PC-3 (cell line): ENCODE measurements at regions not wholly inside any gene's neighbourhood (a gene's known extent, or its start where the extent isn't known, plus 50 kb on each side); places are given as distances from the start of the nearest gene placed in this dataset.

Source experiments
- ATAC-seq: fragments of 200-7000 bp; cut with Tn5 transposase; 2 replicates; pipeline ENCODE4 v1.9.1; 2020; ENCODE audit warnings: mild to moderate bottlenecking, moderate library complexity
- BruUV-seq: library from RNA; stranded (reverse); fragments of 400-500 nt; replicated peaks from 2 replicates; lab custom pipeline; 2021; lab: Mats Ljungman, UMichigan
- CTCF ChIA-PET: fragments of 300-600 bp; sonication (Branson Sonifier 250); formaldehyde crosslinking; loops from one replicate; lab custom pipeline; 2022; ENCODE audit warnings: antibody characterized with exemption; lab: Charles Lee
- POLR2A ChIA-PET: fragments of 300-600 bp; sonication (Branson Sonifier 250); formaldehyde crosslinking; loops from one replicate; lab custom pipeline; 2022; ENCODE audit warnings: antibody characterized with exemption; ENCODE audit not compliant: unreplicated experiment; lab: Charles Lee
- DNase-seq: peaks from one replicate; pipeline ENCODE4 v3.0.0-alpha.2; 2015
- H2AFZ ChIP-seq: fragments of 300-600 bp; sonication (generic); 2 replicates; pipeline ENCODE4 v1.6.0; 2016; ENCODE audit warnings: antibody characterized with exemption, low read length
- H3F3A ChIP-seq: fragments of 300-600 bp; sonication (generic); one replicate; pipeline ENCODE4 v1.6.0; 2017; ENCODE audit warnings: antibody characterized with exemption, low read length, control low read depth, mild to moderate bottlenecking; ENCODE audit not compliant: unreplicated experiment
- H3K27ac ChIP-seq: fragments of 300-600 bp; sonication (generic); 2 replicates; pipeline ENCODE4 v1.5.1; 2016; ENCODE audit warnings: mild to moderate bottlenecking, low read length
- H3K27me3 ChIP-seq: fragments of 300-600 bp; sonication (generic); 2 replicates; pipeline ENCODE4 v1.6.1; 2016; ENCODE audit warnings: low read length, mixed read lengths
- H3K36me3 ChIP-seq: fragments of 300-600 bp; sonication (generic); 2 replicates; pipeline ENCODE4 v1.6.1; 2016; ENCODE audit warnings: low read depth, mixed run types, low read length, mixed read lengths
- H3K4me1 ChIP-seq: fragments of 300-600 bp; sonication (generic); 2 replicates; pipeline ENCODE4 v1.5.1; 2016; ENCODE audit warnings: low read length; ENCODE audit not compliant: insufficient read depth
- H3K4me2 ChIP-seq: fragments of 300-600 bp; sonication (generic); 2 replicates; pipeline ENCODE4 v1.6.0; 2016; ENCODE audit warnings: low read length
- H3K4me3 ChIP-seq: fragments of 300-600 bp; sonication (generic); 2 replicates; pipeline ENCODE4 v1.5.1; 2016; ENCODE audit warnings: mild to moderate bottlenecking, low read length, mixed read lengths
- H3K79me2 ChIP-seq: fragments of 300-600 bp; sonication (generic); 2 replicates; pipeline ENCODE4 v1.6.1; 2017; ENCODE audit warnings: low read length, mixed read lengths
- H3K9ac ChIP-seq: fragments of 300-600 bp; sonication (generic); 2 replicates; pipeline ENCODE4 v1.6.0; 2016; ENCODE audit warnings: mild to moderate bottlenecking, low read length
- H3K9me2 ChIP-seq: fragments of 300-600 bp; sonication (generic); replicated peaks from 2 replicates; pipeline ENCODE4 v1.6.1; 2016; ENCODE audit warnings: mixed run types, low read length, mixed read lengths
- H3K9me3 ChIP-seq: fragments of 300-600 bp; sonication (generic); 2 replicates; pipeline ENCODE4 v1.6.1; 2016; ENCODE audit warnings: low read length, mixed read lengths
- H4K20me1 ChIP-seq: fragments of 300-600 bp; sonication (generic); 2 replicates; pipeline ENCODE4 v1.6.1; 2016; ENCODE audit warnings: low read length, mixed read lengths
- CTCF ChIP-seq: fragments of 300-600 bp; sonication (generic); conservative IDR thresholded peaks from 2 replicates; pipeline ENCODE4 v1.5.1; 2017; ENCODE audit warnings: antibody characterized with exemption, low read depth, mild to moderate bottlenecking, low read length
- EZH2 ChIP-seq: fragments of 300-600 bp; sonication (generic); IDR thresholded peaks from one replicate; pipeline ENCODE4 v1.6.1; 2017; ENCODE audit warnings: antibody characterized with exemption, mild to moderate bottlenecking, low read length; ENCODE audit not compliant: unreplicated experiment
- EZH2phosphoT487 ChIP-seq: fragments of 300-600 bp; sonication (generic); IDR thresholded peaks from 2 replicates; pipeline ENCODE4 v1.6.1; 2018; ENCODE audit warnings: mild to moderate bottlenecking, antibody characterized with exemption, low read length, borderline replicate concordance
- intact Hi-C: fragments of 100-400 bp; cut with micrococcal nuclease; formaldehyde crosslinking; loops from 2 replicates; pipeline ENCODE4 v1.9.0; 2023

DNA sequence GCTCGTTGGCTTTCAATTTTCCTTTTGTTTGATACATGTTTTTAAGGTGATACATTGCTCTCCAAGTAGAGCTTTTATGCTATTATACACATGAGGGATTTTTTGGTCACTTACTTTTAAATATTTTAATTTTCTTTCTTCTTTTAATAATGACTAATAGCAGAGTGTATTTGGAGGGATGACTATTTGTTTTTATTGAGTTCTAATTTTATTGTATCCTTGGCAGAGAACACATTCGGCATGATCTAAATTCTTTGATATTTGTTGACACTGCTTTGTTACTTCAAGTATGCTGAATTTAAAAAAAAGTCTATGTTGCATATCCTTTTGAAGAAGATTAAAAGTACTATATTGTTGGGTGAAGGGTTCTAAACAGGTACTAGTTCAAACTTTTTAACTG is 149.9 kb upstream of the PDZRN3 start:
- Histone ChIP-seq H3K9ac (no peak overlapping the region), H3K4me1 (no peaks in the 10 kb centered on the region), H3K9me2 (no peaks in the 10 kb centered on the region), H3F3A (no peaks in the 10 kb centered on the region), H3K4me2 (no peak overlapping the region), H3K4me3 (no peak overlapping the region), H3K9me3 (peaks cover 28% of the 10 kb centered on the region), H2AFZ (no peak overlapping the region), H3K36me3 (no peaks in the 10 kb centered on the region), H4K20me1 (no peaks in the 10 kb centered on the region), H3K27me3 (no peaks in the 10 kb centered on the region), H3K79me2 (no peaks in the 10 kb centered on the region), H3K27ac (no peak overlapping the region)
- TF ChIP-seq CTCF (no peak), EZH2phosphoT487 (no peak), EZH2 (no peak)
- DNase-seq (no peak), ATAC-seq (no peak)
- intact Hi-C loops: no loop called here
- ChIA-PET POLR2A (no interaction called here), CTCF (no interaction called here)
- no TSS peak for BruUV-seq

DNA sequence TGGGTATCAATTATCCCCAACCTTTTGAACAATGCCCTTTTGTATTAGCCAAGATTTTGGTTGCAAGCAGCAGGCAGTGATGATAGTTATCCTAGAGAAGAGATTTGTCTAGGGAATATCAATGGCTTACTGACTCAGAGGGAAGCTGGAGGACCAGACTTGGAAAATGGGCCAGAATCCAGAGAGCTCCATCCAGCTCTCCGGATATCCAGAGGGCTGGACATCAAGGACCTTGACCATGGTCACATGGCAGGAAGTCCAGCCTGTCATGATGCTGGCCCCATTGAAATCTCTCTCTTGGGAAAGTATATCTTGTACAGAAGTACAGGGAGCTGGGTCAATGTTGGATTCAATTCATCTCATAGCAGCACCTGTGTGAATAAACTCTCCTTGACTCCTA is 148.5 kb upstream of the PDZRN3 start:
- no peak overlapping the region for H3K4me2 ChIP-seq
- TF ChIP-seq EZH2 (no peak), EZH2phosphoT487 (no peak), CTCF (no peak)
- no peak overlapping the region for H2AFZ ChIP-seq
- no peaks in the 10 kb centered on the region for H3K27me3 ChIP-seq
- intact Hi-C loops: no loop called here
- H3K36me3 ChIP-seq: no peaks in the 10 kb centered on the region
- DNase-seq: no peak
- ChIA-PET POLR2A (no interaction called here), CTCF (no interaction called here)
- BruUV-seq: no TSS peak
- H4K20me1 ChIP-seq: no peaks in the 10 kb centered on the region
- no peaks in the 10 kb centered on the region for H3K9me2 ChIP-seq
- no peaks in the 10 kb centered on the region for H3K79me2 ChIP-seq
- no peak overlapping the region for H3K4me3 ChIP-seq
- H3F3A ChIP-seq: no peaks in the 10 kb centered on the region
- H3K4me1 ChIP-seq: no peaks in the 10 kb centered on the region
- no peak for ATAC-seq
- H3K27ac ChIP-seq: no peak overlapping the region
- no peak overlapping the region for H3K9ac ChIP-seq
- H3K9me3 ChIP-seq: peaks cover 22% of the 10 kb centered on the region

DNA sequence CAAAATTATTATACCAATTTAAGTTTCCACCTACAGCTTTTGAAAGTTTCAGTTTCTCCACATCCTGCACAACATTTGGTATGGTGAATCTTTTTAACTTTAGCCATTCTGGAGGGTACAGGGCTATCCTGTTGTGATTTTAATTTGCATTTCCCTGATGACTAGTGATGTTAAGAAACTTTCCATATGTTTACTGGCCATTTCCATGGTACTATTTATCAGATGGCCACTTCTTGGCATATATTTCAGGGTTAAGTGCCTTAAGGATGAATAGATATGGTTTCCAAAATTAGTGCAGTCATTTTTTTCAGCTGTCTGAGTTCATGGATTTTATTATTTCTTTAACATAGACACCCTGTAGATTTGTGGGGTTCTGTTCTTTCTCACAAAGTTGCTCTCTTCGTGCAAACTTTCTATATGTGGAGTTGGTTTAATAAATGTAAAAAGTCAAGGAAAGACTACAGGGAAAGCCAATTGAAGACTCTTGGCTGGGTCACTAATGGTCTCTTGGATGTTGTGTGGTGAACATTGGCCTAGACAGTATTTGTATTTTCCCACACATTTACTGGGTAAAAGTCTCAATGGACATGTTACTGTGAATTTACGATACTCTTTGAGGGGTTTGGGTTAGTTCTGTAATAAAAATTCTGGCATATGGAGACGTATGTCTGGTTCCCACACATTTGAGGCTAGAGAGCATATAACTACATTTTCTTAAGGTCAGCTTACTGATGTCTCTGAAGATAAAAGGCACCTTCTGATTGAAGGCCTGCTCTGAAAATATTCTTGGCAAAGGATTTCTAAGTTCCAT is 147.5 kb upstream of the PDZRN3 start:
- no peaks in the 10 kb centered on the region for H3K79me2 ChIP-seq
- no peak overlapping the region for H3K4me3 ChIP-seq
- no peaks in the 10 kb centered on the region for H3K36me3 ChIP-seq
- intact Hi-C loops: no loop called here
- H3K4me1 ChIP-seq: no peaks in the 10 kb centered on the region
- H3K4me2 ChIP-seq: no peak overlapping the region
- H2AFZ ChIP-seq: no peak overlapping the region
- CTCF ChIA-PET: no interaction called here
- POLR2A ChIA-PET: no interaction called here
- no TSS peak for BruUV-seq
- H4K20me1 ChIP-seq: no peaks in the 10 kb centered on the region
- no peaks in the 10 kb centered on the region for H3K27me3 ChIP-seq
- H3K9ac ChIP-seq: no peak overlapping the region
- H3K27ac ChIP-seq: no peak overlapping the region
- DNase-seq (no peak), ATAC-seq (no peak)
- H3F3A ChIP-seq: no peaks in the 10 kb centered on the region
- H3K9me3 ChIP-seq: peaks cover 22% of the 10 kb centered on the region
- H3K9me2 ChIP-seq: no peaks in the 10 kb centered on the region
- TF ChIP-seq CTCF (no peak), EZH2 (no peak)
